OCI-LY7 (cell line): ENCODE measurements at regions not wholly inside any gene's neighbourhood (a gene's known extent, or its start where the extent isn't known, plus 50 kb on each side); places are given as distances from the start of the nearest gene placed in this dataset.

Experiments
- BruUV-seq: library from RNA; stranded (reverse); fragments of 400-500 nt; replicated peaks from 2 replicates; lab custom pipeline; 2021; lab: Mats Ljungman, UMichigan
- CTCF ChIA-PET: fragments of 300-600 bp; sonication (Branson Sonifier 250); formaldehyde crosslinking; loops from one replicate; lab custom pipeline; 2022; ENCODE audit warnings: antibody characterized with exemption; ENCODE audit not compliant: unreplicated experiment; lab: Charles Lee
- POLR2A ChIA-PET: fragments of 300-600 bp; sonication (Branson Sonifier 250); formaldehyde crosslinking; loops from one replicate; lab custom pipeline; 2022; ENCODE audit warnings: antibody characterized with exemption; lab: Charles Lee
- DNase-seq: peaks from one replicate; pipeline ENCODE4 v3.0.0-alpha.2; 2015; ENCODE audit warnings: low spot score
- H2AFZ ChIP-seq: fragments of 200-600 bp; sonication (generic), shearing (Covaris generic); 2 replicates; pipeline ENCODE4 v1.6.1; 2014; ENCODE audit warnings: mild to moderate bottlenecking, antibody characterized with exemption, low read length, moderate library complexity
- H3K27ac ChIP-seq: fragments of 200-600 bp; sonication (generic); 2 replicates; pipeline ENCODE4 v1.5.1; 2014; ENCODE audit warnings: mixed run types, low read depth, mild to moderate bottlenecking, moderate library complexity, low read length, inconsistent platforms; ENCODE audit not compliant: poor library complexity, severe bottlenecking
- H3K36me3 ChIP-seq: fragments of 200-600 bp; sonication (generic); 2 replicates; pipeline ENCODE4 v1.6.1; 2014; ENCODE audit warnings: mild to moderate bottlenecking, antibody characterized with exemption, low read length, moderate library complexity, mixed read lengths; ENCODE audit not compliant: insufficient read depth
- H3K4me1 ChIP-seq: fragments of 200-600 bp; sonication (generic); 2 replicates; pipeline ENCODE4 v1.5.1; 2014; ENCODE audit warnings: mild to moderate bottlenecking, low read length; ENCODE audit not compliant: insufficient read depth, poor library complexity, severe bottlenecking
- H3K4me2 ChIP-seq: fragments of 200-600 bp; sonication (generic); 2 replicates; pipeline ENCODE4 v1.6.1; 2014; ENCODE audit warnings: mild to moderate bottlenecking, low read length
- H3K4me3 ChIP-seq: fragments of 200-600 bp; sonication (generic); 2 replicates; pipeline ENCODE4 v1.5.1; 2014; ENCODE audit warnings: mild to moderate bottlenecking, low read depth, low read length; ENCODE audit not compliant: poor library complexity, severe bottlenecking
- H3K79me2 ChIP-seq: fragments of 200-600 bp; sonication (generic); 2 replicates; pipeline ENCODE4 v1.6.1; 2016; ENCODE audit warnings: low read depth, mild to moderate bottlenecking, low read length, moderate library complexity, mixed read lengths; ENCODE audit not compliant: insufficient read depth
- H3K9me2 ChIP-seq: fragments of 200-600 bp; sonication (generic); 2 replicates; pipeline ENCODE4 v1.6.1; 2016; ENCODE audit warnings: mild to moderate bottlenecking, low read length, mixed read lengths; ENCODE audit not compliant: insufficient read depth
- H3K9me3 ChIP-seq: fragments of 200-600 bp; sonication (generic); 2 replicates; pipeline ENCODE4 v1.6.1; 2014; ENCODE audit warnings: mild to moderate bottlenecking, mixed run types, low read length, mixed read lengths
- H4K20me1 ChIP-seq: fragments of 200-600 bp; sonication (generic); 2 replicates; pipeline ENCODE4 v1.6.1; 2014; ENCODE audit warnings: mild to moderate bottlenecking, antibody characterized with exemption, low read length, moderate library complexity, mixed read lengths; ENCODE audit not compliant: insufficient read depth
- EZH2phosphoT487 ChIP-seq: fragments of 200-600 bp; sonication (generic); IDR thresholded peaks from 2 replicates; pipeline ENCODE4 v1.6.1; 2018; ENCODE audit warnings: low read depth, borderline replicate concordance, mild to moderate bottlenecking, mixed run types, antibody characterized with exemption, low read length, moderate library complexity, mixed read lengths
- intact Hi-C: fragments of 100-400 bp; cut with micrococcal nuclease; formaldehyde crosslinking; loops from one replicate; pipeline ENCODE4 v1.10.0; 2022; ENCODE audit not compliant: unreplicated experiment
- TF ChIP-seq, protein P1 (sequence below): fragments of 200-600 bp; sonication (generic); conservative IDR thresholded peaks from 2 replicates; pipeline ENCODE4 v1.5.1; 2014; ENCODE audit warnings: mild to moderate bottlenecking, antibody characterized with exemption, low read length, moderate library complexity, mixed read lengths

DNA sequence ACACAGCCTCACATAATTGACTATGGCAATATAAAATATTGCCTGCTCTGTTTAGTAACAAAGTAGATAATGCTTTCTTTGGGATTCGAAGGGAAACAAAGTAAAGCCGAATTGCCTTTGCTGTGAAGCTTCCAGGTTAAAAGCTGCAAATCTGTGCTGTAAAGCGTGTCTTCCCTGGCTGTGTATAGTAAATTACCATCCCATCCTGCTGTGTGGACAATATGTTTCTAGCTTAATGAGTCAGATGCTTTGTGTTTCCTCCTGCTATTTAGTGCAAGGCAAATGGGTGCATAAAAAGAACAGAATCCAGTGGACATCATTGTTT is 265.1 kb downstream of the SOCS6 start:
- intact Hi-C loops: no loop called here
- no peak for DNase-seq
- CTCF ChIA-PET: no interaction called here
- Histone ChIP-seq H3K36me3 (no peaks in the 10 kb centered on the region), H3K9me2 (no peaks in the 10 kb centered on the region), H3K4me1 (no peaks in the 10 kb centered on the region), H2AFZ (no peak overlapping the region), H3K9me3 (no peaks in the 10 kb centered on the region), H3K4me3 (no peak overlapping the region), H3K4me2 (no peak overlapping the region), H3K27ac (no peak overlapping the region), H4K20me1 (no peaks in the 10 kb centered on the region), H3K79me2 (no peaks in the 10 kb centered on the region)
- POLR2A ChIA-PET: interaction anchor here (0.6 kb wide), 1 partner anchor 754 kb away, joined by 3 read pairs; no protein-coding TSS in a partner anchor
- no TSS peak for BruUV-seq
- TF ChIP-seq, protein P1, sequence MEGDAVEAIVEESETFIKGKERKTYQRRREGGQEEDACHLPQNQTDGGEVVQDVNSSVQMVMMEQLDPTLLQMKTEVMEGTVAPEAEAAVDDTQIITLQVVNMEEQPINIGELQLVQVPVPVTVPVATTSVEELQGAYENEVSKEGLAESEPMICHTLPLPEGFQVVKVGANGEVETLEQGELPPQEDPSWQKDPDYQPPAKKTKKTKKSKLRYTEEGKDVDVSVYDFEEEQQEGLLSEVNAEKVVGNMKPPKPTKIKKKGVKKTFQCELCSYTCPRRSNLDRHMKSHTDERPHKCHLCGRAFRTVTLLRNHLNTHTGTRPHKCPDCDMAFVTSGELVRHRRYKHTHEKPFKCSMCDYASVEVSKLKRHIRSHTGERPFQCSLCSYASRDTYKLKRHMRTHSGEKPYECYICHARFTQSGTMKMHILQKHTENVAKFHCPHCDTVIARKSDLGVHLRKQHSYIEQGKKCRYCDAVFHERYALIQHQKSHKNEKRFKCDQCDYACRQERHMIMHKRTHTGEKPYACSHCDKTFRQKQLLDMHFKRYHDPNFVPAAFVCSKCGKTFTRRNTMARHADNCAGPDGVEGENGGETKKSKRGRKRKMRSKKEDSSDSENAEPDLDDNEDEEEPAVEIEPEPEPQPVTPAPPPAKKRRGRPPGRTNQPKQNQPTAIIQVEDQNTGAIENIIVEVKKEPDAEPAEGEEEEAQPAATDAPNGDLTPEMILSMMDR: no peak
- no peak for TF ChIP-seq EZH2phosphoT487

DNA sequence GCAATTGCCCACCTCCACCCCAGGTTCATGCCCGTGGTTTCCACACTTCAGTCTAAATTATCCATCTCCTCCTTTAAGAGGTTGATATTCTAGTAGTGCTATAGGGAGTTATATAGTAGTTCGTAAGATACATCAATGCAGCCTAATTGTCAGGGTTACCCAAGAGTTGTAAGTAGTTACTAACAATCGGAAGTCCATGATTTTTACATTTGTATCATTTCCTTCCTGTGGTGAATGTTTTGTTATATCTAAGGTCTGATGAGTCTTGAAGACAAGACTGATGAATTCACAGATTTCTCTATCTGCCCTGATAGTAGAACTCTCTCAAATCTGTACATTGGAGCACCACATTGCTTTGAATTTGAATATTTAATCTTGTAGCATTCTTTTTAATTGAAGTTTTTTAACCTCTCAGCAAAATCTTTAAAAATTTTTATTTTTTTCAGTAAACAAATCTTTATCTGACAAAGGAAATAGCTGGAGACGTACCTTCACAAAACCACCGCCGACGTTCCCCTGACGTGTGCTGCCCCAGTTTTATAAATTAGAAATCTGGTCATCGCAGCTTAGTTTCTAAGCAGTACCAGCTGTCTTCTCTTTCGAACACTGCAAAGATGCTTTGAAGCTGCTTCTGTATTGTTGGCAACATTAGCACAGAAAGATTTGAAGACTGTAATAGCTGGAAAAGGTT is 264.5 kb downstream of the SOCS6 start:
- intact Hi-C loops: no loop called here
- no peak overlapping the region for H2AFZ ChIP-seq
- DNase-seq: no peak
- H4K20me1 ChIP-seq: no peaks in the 10 kb centered on the region
- no peak overlapping the region for H3K27ac ChIP-seq
- no peaks in the 10 kb centered on the region for H3K36me3 ChIP-seq
- H3K4me1 ChIP-seq: no peaks in the 10 kb centered on the region
- H3K79me2 ChIP-seq: no peaks in the 10 kb centered on the region
- POLR2A ChIA-PET: interaction anchor here (0.6 kb wide), 1 partner anchor 754 kb away, joined by 3 read pairs; no protein-coding TSS in a partner anchor
- no peaks in the 10 kb centered on the region for H3K9me2 ChIP-seq
- no peaks in the 10 kb centered on the region for H3K9me3 ChIP-seq
- no peak overlapping the region for H3K4me3 ChIP-seq
- CTCF ChIA-PET: no interaction called here
- no peak overlapping the region for H3K4me2 ChIP-seq
- BruUV-seq: no TSS peak
- TF ChIP-seq, protein P1: no peak
- TF ChIP-seq EZH2phosphoT487: no peak

DNA sequence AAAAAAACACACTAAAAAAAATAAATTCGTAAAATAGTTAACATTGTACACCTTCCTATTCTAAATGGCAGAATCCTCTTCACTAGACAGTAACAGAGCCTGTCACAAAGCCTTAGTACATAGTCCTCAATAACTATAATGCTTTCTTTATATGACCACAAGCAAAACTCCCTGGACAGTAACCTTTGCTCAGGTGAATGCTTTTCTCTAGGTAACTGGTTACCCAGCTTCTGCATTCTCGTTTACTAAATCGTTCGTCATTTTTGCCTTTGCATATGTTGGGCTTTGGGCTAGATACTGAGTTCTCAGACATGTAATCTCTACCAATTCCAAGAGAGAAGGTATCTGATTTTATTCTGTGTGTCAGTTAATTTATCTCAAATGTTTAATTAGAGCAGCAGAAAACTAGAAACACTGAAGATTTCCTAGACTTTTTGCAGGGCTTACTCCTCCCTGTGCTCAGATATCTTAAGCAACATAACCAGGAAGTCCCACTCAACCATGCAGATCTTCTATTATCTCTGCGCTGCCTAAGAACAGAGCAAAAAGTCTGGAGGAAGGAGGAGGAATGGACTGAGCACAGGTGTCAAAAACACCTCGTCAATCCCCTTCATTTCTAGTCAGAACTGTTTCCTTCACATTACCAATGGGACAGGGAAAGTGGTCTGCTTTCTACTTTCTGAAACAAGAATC is 247.7 kb downstream of the SOCS6 start:
- no peak for TF ChIP-seq EZH2phosphoT487
- TF ChIP-seq, protein P1: no peak
- no peak overlapping the region for H3K27ac ChIP-seq
- ChIA-PET CTCF (no interaction called here), POLR2A (no interaction called here)
- no peaks in the 10 kb centered on the region for H3K36me3 ChIP-seq
- no peak overlapping the region for H3K4me3 ChIP-seq
- no peaks in the 10 kb centered on the region for H4K20me1 ChIP-seq
- intact Hi-C loops: no loop called here
- no peaks in the 10 kb centered on the region for H3K9me2 ChIP-seq
- no peaks in the 10 kb centered on the region for H3K4me1 ChIP-seq
- no peak for DNase-seq
- no peaks in the 10 kb centered on the region for H3K79me2 ChIP-seq
- H3K4me2 ChIP-seq: no peak overlapping the region
- no TSS peak for BruUV-seq
- H2AFZ ChIP-seq: no peak overlapping the region
- H3K9me3 ChIP-seq: no peaks in the 10 kb centered on the region
